GM03348 (cell line): ENCODE measurements at regions not wholly inside any gene's neighbourhood (a gene's known extent, or its start where the extent isn't known, plus 50 kb on each side); places are given as distances from the start of the nearest gene placed in this dataset.
"Not testable (repeated sequence)": the region's sequence is repeated elsewhere in the genome, so short reads cannot be mapped to it uniquely, and the experiment has no call there.

Experiments used
- DNase-seq: peaks from one replicate; pipeline ENCODE4 v3.0.0; 2012; ENCODE audit warnings: low spot score

DNA sequence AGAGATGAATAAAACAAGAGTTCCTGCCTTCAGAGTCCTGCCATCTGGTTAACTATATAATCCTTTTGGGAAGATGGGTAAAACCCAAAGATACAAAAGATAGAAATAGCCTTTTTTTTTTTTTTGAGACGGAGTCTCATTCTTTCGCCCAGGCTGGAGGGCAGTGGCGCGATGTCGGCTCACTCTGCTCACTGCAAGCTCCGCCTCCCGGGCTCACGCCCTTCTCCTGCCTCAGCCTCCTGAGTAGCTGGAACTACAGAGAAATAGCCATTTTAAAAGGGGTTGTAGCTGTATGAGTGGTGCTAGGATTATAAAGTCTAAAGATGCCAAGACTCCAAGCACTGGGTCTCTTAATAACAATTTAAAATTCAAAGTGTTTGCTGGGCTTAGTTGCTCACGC, 97.2 kb downstream of the KDR start:
- no peak for DNase-seq

DNA sequence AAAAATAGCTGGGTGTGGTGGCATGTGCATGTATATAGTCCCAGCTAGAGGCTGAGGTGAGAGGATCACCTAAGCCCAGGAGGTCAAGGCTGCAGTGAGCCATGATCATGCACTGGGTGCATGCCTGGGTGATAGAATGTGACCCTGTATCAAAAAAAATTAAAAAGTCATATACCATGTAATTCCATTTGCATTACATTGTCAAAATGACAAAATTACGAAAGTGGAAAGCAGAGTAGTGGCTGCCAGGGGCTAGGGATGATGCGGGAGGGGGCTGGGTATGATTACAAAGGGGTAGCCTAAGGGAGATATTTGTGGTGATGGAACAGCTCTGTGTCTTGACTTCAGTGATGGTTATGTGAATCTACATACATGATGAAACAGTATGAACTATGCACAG, 97.8 kb downstream of the KDR start:
- DNase-seq = no peak

DNA sequence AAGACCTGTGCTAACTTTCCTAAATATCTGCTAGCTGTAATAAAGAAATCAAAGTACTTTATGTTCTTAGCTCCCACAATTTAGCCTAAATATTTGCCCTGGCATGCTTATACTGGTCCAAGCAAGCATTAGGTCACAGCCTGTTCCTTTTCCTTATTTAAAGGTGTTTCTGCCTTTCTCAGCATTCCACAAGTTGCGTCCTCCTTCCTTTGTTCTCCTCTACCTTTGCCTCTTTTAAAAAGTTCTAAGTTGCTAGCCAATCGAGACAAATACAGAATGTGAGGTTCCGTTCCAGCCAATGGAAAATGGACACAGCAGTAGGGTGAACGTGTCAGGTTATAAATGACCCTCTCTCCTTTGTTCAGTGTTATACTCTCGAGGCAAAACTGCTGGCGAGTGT, 99.9 kb downstream of the KDR start:
- DNase-seq = not testable (repeated sequence)

DNA sequence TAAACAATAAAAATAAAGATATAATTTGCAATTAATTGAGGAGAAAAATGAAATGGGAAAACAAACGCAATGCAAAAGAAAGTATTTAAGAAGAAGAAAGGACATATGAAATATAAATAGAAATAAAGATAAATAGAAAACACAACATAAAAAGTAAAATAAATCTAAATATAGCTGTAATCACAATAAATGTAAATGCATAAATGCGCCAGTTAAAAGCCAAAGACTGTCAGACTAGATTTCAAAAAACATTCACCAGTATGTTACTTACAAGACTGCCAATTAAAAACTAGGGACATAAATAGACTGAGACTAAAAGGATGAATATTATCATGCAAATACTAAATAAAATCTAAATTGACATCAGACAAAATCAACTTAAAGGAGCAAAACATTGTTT, 102.4 kb downstream of the KDR start:
- DNase-seq = no peak

DNA sequence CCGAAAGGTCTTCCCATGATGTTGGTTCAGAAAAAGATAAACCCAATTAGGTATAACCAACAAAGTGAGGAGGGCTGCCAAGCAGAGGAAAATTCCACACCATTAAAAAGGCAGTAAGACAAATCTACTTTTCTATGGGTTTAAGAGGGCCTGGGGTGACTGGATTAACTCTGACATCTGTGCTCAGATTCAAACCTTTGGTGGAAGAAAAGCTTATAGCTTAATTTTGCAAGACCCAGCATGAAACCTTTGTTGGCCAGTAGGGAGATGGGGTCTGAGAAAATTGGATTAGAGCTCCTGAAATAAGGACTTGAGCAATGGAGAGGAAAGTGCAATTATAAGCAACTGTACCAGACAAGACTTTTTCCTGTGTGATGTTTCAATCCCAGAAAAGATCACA, 104.2 kb downstream of the KDR start:
- DNase-seq = no peak

DNA sequence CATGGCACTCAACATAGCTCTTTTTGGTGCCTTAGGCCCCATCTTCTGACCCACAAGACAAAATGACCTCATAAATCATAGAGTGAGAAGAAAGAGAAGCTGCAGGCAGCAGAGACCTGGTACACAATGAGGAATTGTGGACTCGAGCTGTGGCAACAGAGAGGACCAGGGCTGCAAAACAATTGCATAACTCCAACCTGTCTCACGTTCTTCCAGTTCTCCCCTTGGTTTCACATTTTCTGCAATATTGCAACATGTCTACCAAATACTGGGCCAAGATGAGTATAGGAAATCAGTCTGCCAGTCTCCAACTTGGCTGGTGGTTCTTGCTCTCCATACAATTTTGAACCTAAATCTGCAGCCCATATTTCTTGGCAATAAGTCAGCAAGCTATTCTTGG, 105.3 kb downstream of the KDR start:
- DNase-seq = no peak

DNA sequence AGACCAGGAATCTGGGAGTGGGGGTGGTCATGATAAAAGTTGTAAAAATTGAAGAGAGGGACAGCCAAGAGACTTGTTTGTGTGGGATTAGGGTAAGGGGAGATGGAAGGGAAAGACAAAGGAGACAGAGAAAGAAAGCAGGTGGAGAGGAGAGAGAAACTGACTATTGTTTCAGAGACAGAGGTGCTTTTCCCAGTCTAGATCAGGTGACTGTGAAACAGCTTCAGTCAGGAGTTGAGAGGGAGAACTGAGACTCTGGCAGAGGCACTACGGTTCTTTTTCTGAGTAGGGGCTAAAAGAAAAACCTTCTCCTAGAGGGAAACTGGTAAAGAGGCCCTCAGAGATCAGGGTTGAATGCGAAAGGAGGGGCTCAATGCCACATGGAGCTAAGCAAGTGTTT, 106.4 kb downstream of the KDR start:
- no peak for DNase-seq

DNA sequence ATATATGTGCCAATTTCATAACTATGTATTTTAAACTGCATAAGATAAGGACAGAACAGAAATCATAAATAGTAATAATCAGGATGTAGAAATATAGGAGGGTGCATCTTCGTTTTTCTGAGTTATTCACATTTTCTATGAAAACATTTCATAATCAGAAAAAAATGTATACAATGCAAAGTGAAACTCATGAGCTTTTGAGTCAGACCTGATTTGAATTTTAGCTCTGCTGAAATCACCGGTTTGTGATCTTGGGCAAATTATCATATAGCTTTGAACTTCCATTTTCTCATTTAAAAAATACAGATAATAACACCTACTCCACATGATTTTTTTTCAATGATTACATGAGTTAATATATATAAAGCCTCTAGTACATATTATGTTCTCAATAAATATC, 106.9 kb downstream of the KDR start:
- no peak for DNase-seq

DNA sequence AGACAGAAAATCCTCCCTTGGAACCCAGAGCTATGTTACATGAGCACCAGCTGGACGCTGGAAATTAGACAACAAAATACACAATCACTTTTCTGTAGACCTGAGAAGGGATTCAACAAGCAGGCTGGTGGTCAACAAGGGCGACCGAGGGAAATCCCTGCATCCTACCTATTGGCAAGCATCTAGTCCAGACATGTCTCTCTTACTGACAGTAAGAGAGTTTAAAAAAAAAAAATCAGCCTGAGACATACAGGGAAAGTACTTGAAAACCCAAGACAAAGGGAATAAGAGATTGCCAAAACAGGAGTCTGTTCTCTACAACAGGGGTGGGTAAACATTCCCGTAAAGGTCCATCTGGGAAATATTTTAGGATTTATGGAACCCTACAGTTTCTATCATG, 108.0 kb downstream of the KDR start:
- DNase-seq = no peak

DNA sequence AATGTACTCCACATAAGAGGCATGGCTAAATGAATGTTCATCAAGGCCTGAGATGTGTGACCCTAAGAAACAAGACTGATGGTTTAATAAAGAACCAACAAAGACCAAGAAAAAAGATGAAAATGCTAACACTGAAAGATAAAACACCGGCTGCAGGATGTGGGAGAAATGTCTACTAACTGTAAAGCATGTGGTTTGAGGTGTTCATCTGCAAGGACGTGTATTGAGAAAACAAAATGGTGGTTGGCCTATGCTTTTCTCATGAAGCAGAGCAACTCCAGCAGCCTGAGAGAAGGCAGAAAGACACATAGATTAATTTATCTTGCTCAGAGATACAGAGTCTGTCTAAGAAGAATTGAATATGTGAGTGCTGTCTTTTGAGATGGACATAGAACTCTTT, 109.3 kb downstream of the KDR start:
- no peak for DNase-seq

DNA sequence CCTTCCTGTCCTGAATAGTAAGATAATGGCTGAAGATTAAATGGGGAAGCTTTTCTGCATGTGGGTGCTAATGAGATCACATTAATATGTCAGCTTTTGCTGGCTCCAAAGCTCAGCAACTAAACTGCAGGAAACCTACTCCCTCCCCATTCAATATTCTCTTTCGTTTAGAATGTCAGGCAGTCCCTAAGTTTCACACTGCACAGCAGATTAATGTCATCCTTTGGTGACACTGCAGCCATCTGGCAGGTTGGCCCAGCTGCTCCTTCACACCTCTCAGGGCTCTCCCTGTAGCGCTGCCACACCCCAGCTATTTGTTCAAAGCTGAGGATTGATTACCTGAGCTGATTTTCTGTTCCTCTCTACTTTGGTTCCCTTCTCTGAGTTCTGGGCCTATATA, 110.5 kb downstream of the KDR start:
- DNase-seq = no peak

DNA sequence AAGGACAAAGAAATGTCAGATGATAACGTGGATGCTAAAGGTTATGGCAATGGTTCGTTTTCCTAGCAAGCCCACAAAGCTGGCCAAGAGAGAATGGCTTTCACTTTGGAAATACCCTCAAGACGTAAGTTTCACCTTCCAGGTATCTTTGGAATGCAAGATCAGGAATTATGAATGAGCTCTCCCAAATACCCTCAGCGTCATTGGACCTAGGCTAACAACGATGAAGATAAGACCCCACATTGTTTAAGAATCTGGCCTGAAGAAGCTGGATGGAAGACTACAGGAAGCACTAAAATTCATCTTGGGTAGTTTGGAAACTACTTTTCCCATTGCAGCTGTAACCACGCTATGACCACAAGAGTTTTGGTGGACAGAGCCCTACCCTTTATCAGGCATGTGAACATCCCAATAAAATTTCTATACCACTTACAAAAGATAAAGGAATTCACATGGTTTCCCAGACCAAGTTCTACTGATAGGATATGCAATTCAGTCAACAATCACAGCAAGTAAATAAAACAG, 111.9 kb downstream of the KDR start:
- DNase-seq = no peak

DNA sequence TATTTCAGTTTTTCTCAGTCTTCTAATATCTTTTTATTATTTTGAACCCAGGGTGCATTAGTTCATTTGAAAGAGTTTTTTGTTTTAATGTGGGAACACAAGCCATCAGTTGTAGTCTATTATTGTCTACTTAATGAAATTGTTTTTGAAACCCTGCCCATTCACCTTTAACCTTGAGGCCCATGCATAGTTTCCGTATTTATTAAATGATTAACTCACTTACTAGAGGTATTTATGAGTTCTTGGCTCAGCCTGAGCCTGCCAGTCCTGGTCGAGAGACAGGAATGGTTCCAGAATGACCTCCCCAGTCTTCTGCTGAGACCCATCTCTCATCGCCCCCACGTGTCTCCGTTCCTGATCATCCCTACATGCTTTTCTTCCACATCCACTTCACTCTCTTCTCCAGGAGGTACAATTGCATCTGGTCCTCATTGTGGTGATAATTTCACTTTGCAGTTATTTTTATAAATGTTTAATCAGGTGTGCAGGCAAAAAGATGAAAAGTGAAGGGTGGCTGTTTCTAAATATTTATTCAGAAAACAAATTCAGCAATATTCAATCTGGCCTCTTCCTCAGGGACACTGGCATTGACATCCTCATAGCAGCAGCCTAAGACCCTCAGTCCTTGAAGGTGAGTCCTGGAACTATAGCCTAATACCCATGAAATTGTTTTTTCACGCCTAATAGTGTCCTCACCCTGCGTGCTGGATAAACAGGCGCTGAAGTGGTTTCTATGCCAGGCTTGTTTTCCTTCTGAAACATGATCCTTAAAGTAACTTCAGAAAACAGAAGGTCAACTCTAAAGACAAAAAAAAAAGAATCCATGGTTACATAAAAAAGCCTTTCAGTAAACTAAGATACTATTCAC, 112.8 kb downstream of the KDR start:
- no peak for DNase-seq

DNA sequence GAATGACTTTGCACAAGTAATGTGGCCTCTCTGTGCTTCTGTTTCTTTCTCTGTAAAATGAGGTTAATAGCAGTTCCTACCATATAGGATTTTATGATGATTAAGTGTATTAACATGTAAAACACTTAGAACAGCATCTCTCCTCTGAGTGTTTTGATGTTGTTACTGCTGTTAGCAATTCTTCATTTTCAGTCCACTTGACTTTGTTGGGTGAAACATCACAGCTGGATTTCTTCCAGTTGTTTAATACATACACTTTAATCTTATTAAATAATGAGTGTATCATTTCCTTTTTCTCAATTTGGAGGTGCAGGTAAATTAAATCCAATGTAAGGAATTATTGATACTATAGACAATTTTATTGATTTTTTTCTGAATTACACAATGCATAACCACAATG, 113.6 kb downstream of the KDR start:
- no peak for DNase-seq

DNA sequence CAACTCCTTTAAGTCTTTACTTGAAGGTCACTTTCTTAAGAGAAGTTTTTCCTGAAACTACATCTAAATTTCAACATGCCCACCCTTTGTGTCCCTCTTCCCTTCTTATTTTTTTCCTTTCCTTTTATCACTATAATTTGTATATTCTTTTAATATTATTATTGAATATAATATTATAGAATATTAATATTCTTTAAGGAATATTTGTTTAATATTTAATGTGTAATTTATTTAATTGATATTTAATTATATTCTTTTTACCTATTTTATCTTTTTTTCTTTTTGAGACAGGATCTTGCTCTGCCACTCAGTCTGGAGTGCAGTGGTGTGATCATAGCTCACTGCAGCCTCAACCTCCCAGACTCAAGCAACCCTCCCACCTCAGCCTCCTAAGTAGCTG, 114.8 kb downstream of the KDR start:
- no peak for DNase-seq

DNA sequence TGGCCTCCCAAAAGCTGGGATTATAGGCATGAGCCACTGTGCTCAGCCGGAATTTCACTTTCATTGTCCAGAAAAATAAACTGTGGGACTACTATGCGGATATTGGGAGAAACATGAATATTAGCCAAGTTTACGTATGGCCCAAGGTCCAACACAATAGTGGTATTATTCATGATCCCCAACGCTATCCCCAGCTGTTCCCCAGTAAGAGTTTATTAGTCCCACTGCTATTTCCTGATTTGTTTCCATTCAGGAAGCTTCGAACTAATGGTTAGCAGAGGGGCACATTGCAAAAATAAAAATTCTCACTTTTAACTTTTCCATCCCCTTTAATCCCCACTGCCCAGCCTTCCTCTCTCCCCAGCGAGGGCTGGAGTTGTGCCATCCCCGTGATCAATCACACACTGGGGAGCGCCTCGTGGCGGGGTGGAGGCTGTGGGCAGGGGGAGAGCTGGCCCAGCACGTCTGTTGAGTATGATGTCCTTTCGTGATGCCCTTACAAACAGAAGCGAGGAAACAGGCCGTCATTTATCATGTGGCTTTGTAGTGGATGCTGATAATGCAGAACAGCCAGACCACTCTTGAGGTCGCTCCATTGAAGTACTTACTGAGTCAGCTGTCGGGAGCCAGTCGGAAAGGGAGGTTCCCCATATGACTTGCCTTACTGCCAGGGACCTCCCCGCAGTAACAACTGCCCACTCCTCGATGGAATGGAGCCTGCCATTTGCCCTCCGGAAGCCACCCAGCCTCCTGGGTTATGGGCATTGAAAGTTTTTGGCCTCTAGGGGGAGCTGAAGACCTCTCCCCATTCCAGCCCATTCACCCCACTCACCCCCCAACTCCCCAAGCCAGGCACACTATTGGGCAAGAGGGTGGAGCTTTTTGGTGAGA, 117.0 kb downstream of the KDR start:
- DNase-seq = peak; percentile 37

DNA sequence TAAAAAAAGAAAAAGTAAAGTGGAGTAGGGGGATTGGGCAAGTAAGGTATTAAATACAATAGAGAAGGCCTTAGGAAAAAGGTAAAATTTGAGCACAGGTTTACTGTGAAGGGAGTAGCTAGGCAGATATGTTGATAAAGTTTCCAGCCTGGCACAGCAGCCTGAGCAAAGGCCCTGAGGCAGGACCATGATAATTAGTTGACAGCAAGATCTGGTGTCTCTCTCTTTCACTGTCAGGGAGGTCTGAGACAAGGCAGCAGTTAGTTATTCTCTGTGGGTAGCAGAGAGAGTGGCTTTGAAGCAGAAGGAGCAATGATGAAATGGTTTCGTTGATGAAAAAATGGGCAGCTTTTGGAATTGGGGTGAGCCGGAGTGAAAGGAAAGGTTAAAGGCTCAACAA, 119.5 kb downstream of the KDR start:
- DNase-seq = no peak

DNA sequence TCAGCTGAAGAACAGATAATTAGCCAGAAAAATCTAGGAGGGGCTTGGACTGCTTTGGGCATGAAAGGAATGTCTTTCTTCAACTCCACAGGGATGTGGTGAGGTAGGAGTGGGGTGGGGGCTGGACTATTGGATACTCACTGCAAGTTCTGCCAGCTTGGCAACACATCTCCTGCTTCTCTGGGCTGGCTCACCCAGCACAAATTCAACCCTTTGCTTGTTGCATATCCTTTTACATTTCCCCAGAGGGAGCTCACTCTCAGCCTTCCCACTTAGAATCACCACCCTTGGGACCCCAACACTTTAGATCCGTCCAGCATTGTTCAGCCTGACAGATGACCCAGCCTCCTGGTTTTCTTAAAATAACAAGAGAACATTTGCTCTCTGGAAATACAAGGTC, 120.6 kb downstream of the KDR start:
- no peak for DNase-seq

DNA sequence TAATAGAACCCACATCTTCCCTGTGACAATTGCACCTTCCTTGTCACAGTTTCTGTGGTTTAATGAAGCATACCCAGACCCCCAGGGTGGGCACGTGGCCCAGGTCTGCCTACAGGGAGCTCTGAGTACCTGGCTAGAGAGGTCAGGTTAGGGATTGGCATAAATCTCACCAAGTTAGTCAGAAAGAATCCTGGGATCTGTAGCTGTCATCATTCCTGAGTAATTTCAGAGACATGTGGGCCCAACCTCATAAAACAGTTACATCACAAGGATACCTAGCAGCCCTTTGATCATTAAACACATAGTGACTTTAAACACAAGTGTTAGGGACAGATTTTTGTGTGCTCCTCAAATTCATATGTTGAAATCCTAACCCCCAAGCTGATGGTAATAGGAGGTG, 123.0 kb downstream of the KDR start:
- DNase-seq = no peak

DNA sequence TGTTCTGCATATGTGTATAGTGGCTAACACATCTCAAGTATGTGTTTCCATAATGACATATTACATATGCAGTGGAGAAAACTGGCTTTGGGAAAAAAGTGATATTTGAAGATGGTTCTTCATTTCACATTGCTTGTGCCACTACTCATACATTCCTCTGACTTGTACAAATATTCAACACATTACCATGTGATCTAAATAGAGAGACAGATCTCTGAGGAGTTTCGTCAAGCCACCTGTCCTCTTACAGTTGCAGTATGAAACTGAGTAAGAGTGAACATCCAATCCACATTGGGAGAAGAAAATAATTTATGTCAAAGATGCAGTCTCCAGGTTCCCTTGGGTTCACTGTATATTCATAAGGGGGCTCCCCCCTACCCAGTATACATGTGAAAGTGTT, 123.9 kb downstream of the KDR start:
- no peak for DNase-seq

DNA sequence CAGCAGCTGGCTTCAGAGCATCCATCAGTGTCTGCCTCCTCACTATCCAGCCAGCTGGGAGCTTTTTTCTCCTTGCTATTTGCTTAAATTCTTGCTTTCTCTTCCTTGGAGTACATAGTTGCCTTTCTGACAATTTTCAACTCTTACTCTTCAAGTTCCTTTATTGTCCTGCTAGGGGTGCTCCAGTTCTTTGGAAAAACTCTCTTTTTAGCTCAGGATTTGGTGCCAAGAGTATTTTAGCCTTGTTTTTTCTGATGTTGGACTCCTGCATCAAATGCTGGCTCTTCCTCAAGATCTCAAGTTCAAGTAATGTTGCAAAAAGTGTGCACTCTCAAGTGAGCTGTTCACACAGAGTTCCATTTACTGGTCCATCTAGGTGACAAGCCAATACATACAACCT, 126.4 kb downstream of the KDR start:
- DNase-seq = peak; percentile 17

DNA sequence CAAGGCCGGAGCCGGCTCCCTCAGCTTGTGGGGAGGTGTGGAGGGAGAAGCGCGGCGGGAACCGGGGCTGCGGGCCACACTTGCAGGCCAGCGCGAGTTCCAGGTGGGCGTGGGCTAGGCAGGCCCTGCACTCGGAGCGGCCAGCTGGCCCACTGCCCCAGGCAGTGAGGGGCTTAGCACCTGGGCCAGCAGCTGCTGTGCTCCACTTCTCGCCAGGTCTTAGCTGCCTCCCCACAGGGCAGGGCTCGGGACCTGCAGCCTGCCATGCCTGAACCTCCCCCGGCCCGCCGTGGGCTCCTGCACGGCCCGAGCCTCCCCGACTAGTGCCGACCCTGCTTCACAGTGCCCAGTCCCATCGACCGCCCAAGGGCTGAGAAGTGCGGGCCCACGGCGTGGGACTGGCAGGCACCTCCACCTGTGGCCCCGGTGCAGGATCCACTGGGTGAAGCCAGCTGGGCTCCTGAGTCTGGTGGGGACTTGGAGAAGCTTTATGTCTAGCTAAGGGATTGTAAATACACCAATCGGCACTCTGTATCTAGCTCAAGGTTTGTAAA, 131.8 kb downstream of the KDR start:
- not testable (repeated sequence) for DNase-seq

DNA sequence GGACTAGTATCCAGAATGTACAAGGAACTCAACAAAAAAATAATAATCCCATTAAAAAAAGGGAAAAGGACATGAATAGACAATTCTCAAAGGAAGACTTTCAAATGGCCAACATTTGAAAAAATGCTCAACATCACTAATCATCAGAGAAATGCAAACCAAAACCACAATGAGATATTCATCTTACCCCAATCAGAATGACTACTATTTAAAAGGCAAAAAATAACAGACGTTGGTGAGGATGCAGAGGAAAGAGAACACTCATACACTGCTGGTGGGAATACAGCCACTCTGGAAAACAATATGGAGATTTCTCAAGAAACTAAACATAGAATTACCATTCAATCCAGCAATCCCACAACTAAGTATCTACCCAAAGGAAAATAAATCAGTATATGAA, 133.1 kb downstream of the KDR start:
- no peak for DNase-seq
